GM19239 (cell line): ENCODE measurements at regions not wholly inside any gene's neighbourhood (a gene's known extent, or its start where the extent isn't known, plus 50 kb on each side); places are given as distances from the start of the nearest gene placed in this dataset.
"Not testable (repeated sequence)": the region's sequence is repeated elsewhere in the genome, so short reads cannot be mapped to it uniquely, and the experiment has no call there.

ENCODE experiments used
- DNase-seq: peaks from one replicate; pipeline ENCODE4 v3.0.0; 2011; ENCODE audit warnings: low spot score; ENCODE audit not compliant: insufficient read length
- FAIRE-seq: peaks from 2 replicates; lab custom pipeline; 2011; peaks lifted over from hg19 to GRCh38; lab: Jason Lieb, UNC

- not testable (repeated sequence) for DNase-seq, FAIRE-seq
Observed at GRCh38 chr2:138250843-138251320, 250.7 kb upstream of the SPOPL start.

GRCh38 chr2:138252587-138252986, 249.0 kb upstream of the SPOPL start:
- FAIRE-seq, result no peak
- DNase-seq, result no peak

- FAIRE-seq (no peak), DNase-seq (no peak)
Observed at GRCh38 chr2:138255670-138256069, 245.9 kb upstream of the SPOPL start.

- FAIRE-seq (peak; percentile 42), DNase-seq (no peak)
Observed at GRCh38 chr2:138267161-138267901, 234.2 kb upstream of the SPOPL start.

GRCh38 chr2:138267902-138268254, 233.7 kb upstream of the SPOPL start:
- FAIRE-seq (no peak), DNase-seq (no peak)

GRCh38 chr2:138269765-138270164, 231.8 kb upstream of the SPOPL start:
- DNase-seq (no peak), FAIRE-seq (no peak)

- no peak for DNase-seq
- no peak for FAIRE-seq
Observed at GRCh38 chr2:138271467-138271866, 230.1 kb upstream of the SPOPL start.

GRCh38 chr2:138272524-138273195, 228.9 kb upstream of the SPOPL start:
- no peak for DNase-seq
- no peak for FAIRE-seq

- FAIRE-seq, DNase-seq: not testable (repeated sequence)
Observed at GRCh38 chr2:138273280-138273679, 228.3 kb upstream of the SPOPL start.

GRCh38 chr2:138274421-138275291, 226.9 kb upstream of the SPOPL start:
- no peak for FAIRE-seq
- DNase-seq, result no peak

GRCh38 chr2:138275292-138275690, 226.3 kb upstream of the SPOPL start:
- DNase-seq (no peak), FAIRE-seq (no peak)

GRCh38 chr2:138275881-138276280, 225.7 kb upstream of the SPOPL start:
- DNase-seq (no peak), FAIRE-seq (no peak)

- no peak for DNase-seq
- no peak for FAIRE-seq
Observed at GRCh38 chr2:138276339-138276738, 225.2 kb upstream of the SPOPL start.

- DNase-seq, result no peak
Observed at GRCh38 chr2:138277062-138277461, 224.5 kb upstream of the SPOPL start.

GRCh38 chr2:138279871-138280270, 221.7 kb upstream of the SPOPL start:
- FAIRE-seq (no peak), DNase-seq (no peak)

More at GRCh38 chr2:138277062-138277461, 224.5 kb upstream of the SPOPL start:
- FAIRE-seq, result no peak

- FAIRE-seq (no peak), DNase-seq (no peak)
Observed at GRCh38 chr2:138280999-138281695, 220.4 kb upstream of the SPOPL start.

- no peak for DNase-seq
- no peak for FAIRE-seq
Observed at GRCh38 chr2:138282014-138282672, 219.4 kb upstream of the SPOPL start.

- DNase-seq (no peak), FAIRE-seq (no peak)
Observed at GRCh38 chr2:138291805-138292204, 209.8 kb upstream of the SPOPL start.

- FAIRE-seq (no peak), DNase-seq (no peak)
Observed at GRCh38 chr2:138293045-138293444, 208.5 kb upstream of the SPOPL start.

GRCh38 chr2:138293549-138293948, 208.0 kb upstream of the SPOPL start:
- FAIRE-seq, result no peak

More at GRCh38 chr2:138293549-138293948, 208.0 kb upstream of the SPOPL start:
- DNase-seq, result no peak
